ENCODE measurements at regions not wholly inside any gene's neighbourhood (a gene's known extent, or its start where the extent isn't known, plus 50 kb on each side); places are given as distances from the start of the nearest gene placed in this dataset.

- Histone ChIP-seq H3K18ac (ENCODE audit: low read length) (no peak overlapping the region), H3K4me1 (ENCODE audit: control insufficient read depth in 1 of 2, insufficient read depth in 2 of 2, low read length in 2 of 2) (no peaks in the 10 kb centered on the region), H2BK5ac (ENCODE audit: low read depth, low read length, poor library complexity) (no peak overlapping the region), H2BK12ac (ENCODE audit: low read length) (no peak overlapping the region), H3K9ac (ENCODE audit: low read length) (no peak overlapping the region), H3K4me2 (ENCODE audit: low read length) (no peak overlapping the region), H3K9me3 (ENCODE audit: insufficient read depth, low read depth, low read length) (no peaks in the 10 kb centered on the region), H4K91ac (ENCODE audit: low read depth, low read length) (no peak overlapping the region), H4K12ac (ENCODE audit: low read depth, low read length) (no peak overlapping the region), H3K36me3 (ENCODE audit: control insufficient read depth in 1 of 2, insufficient read depth in 2 of 2, low read length in 2 of 2) (no peaks in the 10 kb centered on the region), H3K23ac (ENCODE audit: low read length) (no peak overlapping the region), H3K14ac (ENCODE audit: low read length) (no peak overlapping the region), H3K4ac (ENCODE audit: low read depth, low read length) (no peak overlapping the region), H2AK5ac (ENCODE audit: low read length) (no peak overlapping the region), H2BK120ac (ENCODE audit: insufficient read depth, low read length, poor library complexity) (no peak overlapping the region), H3K27ac (ENCODE audit: low read depth, low read length) (no peak overlapping the region), H3K27me3 (ENCODE audit: insufficient read depth, low read length) (no peaks in the 10 kb centered on the region), H4K8ac (ENCODE audit: low read depth, low read length) (no peak overlapping the region), H3K79me1 (ENCODE audit: low read length) (no peaks in the 10 kb centered on the region), H3K4me3 (ENCODE audit: low read depth, low read length) (no peak overlapping the region), H2AFZ (ENCODE audit: insufficient read depth, low read length, poor library complexity) (no peak overlapping the region), H3K79me2 (ENCODE audit: control insufficient read depth, insufficient read depth, low read length, poor library complexity) (no peaks in the 10 kb centered on the region)
- no peak for DNase-seq
- WGBS (ENCODE audit: extremely low coverage, insufficient coverage, insufficient read length): no CpG with 5 or more reads among the region's 4 CpGs
Measured at GRCh38 chr4:57591073-57591472, 480.9 kb upstream of the IGFBP7 start.

- Histone ChIP-seq H4K12ac (ENCODE audit: low read depth, low read length) (no peak overlapping the region), H3K4ac (ENCODE audit: low read depth, low read length) (no peak overlapping the region), H3K4me2 (ENCODE audit: low read length) (no peak overlapping the region), H2AFZ (ENCODE audit: insufficient read depth, low read length, poor library complexity) (no peak overlapping the region), H2BK120ac (ENCODE audit: insufficient read depth, low read length, poor library complexity) (no peak overlapping the region), H3K4me3 (ENCODE audit: low read depth, low read length) (no peak overlapping the region), H3K9me3 (ENCODE audit: insufficient read depth, low read depth, low read length) (no peaks in the 10 kb centered on the region), H3K14ac (ENCODE audit: low read length) (no peak overlapping the region), H2BK5ac (ENCODE audit: low read depth, low read length, poor library complexity) (no peak overlapping the region), H2AK5ac (ENCODE audit: low read length) (no peak overlapping the region), H3K4me1 (ENCODE audit: control insufficient read depth in 1 of 2, insufficient read depth in 2 of 2, low read length in 2 of 2) (no peaks in the 10 kb centered on the region), H3K27ac (ENCODE audit: low read depth, low read length) (no peak overlapping the region), H3K36me3 (ENCODE audit: control insufficient read depth in 1 of 2, insufficient read depth in 2 of 2, low read length in 2 of 2) (no peaks in the 10 kb centered on the region), H4K8ac (ENCODE audit: low read depth, low read length) (no peak overlapping the region), H3K23ac (ENCODE audit: low read length) (no peak overlapping the region), H3K9ac (ENCODE audit: low read length) (no peak overlapping the region), H2BK12ac (ENCODE audit: low read length) (no peak overlapping the region), H3K79me2 (ENCODE audit: control insufficient read depth, insufficient read depth, low read length, poor library complexity) (no peaks in the 10 kb centered on the region), H3K18ac (ENCODE audit: low read length) (no peak overlapping the region), H3K79me1 (ENCODE audit: low read length) (no peaks in the 10 kb centered on the region), H3K27me3 (ENCODE audit: insufficient read depth, low read length) (no peaks in the 10 kb centered on the region), H4K91ac (ENCODE audit: low read depth, low read length) (no peak overlapping the region)
- no peak for DNase-seq
Measured at GRCh38 chr4:57588557-57588956, 478.4 kb upstream of the IGFBP7 start.

GRCh38 chr4:57580710-57581599 lies 470.8 kb upstream of the IGFBP7 start:
- no peak overlapping the region for H2BK120ac ChIP-seq (ENCODE audit: insufficient read depth, low read length, poor library complexity)

GRCh38 chr4:57575426-57575825 lies 465.2 kb upstream of the IGFBP7 start:
- H3K4me1 ChIP-seq (ENCODE audit: control insufficient read depth in 1 of 2, insufficient read depth in 2 of 2, low read length in 2 of 2): no peaks in the 10 kb centered on the region
- no peak overlapping the region for H4K8ac ChIP-seq (ENCODE audit: low read depth, low read length)
- no peak for DNase-seq
- no peak overlapping the region for H2AK5ac ChIP-seq (ENCODE audit: low read length)
- no peak overlapping the region for H2BK5ac ChIP-seq (ENCODE audit: low read depth, low read length, poor library complexity)
- no peak overlapping the region for H3K4me2 ChIP-seq (ENCODE audit: low read length)
- no peak overlapping the region for H3K27ac ChIP-seq (ENCODE audit: low read depth, low read length)
- H3K9ac ChIP-seq (ENCODE audit: low read length): no peak overlapping the region
- no peak overlapping the region for H3K4me3 ChIP-seq (ENCODE audit: low read depth, low read length)
- no peaks in the 10 kb centered on the region for H3K27me3 ChIP-seq (ENCODE audit: insufficient read depth, low read length)
- no peak overlapping the region for H3K23ac ChIP-seq (ENCODE audit: low read length)
- no peak overlapping the region for H3K4ac ChIP-seq (ENCODE audit: low read depth, low read length)
- H4K91ac ChIP-seq (ENCODE audit: low read depth, low read length): no peak overlapping the region
- H3K18ac ChIP-seq (ENCODE audit: low read length): no peak overlapping the region
- WGBS (ENCODE audit: extremely low coverage, insufficient coverage, insufficient read length): no CpG with 5 or more reads among the region's 2 CpGs
- H3K79me1 ChIP-seq (ENCODE audit: low read length): no peaks in the 10 kb centered on the region
- no peak overlapping the region for H2BK120ac ChIP-seq (ENCODE audit: insufficient read depth, low read length, poor library complexity)
- H3K79me2 ChIP-seq (ENCODE audit: control insufficient read depth, insufficient read depth, low read length, poor library complexity): no peaks in the 10 kb centered on the region
- H2BK12ac ChIP-seq (ENCODE audit: low read length): no peak overlapping the region
- no peak overlapping the region for H3K14ac ChIP-seq (ENCODE audit: low read length)
- H3K36me3 ChIP-seq (ENCODE audit: control insufficient read depth in 1 of 2, insufficient read depth in 2 of 2, low read length in 2 of 2): no peaks in the 10 kb centered on the region
- no peak overlapping the region for H4K12ac ChIP-seq (ENCODE audit: low read depth, low read length)
- H3K9me3 ChIP-seq (ENCODE audit: insufficient read depth, low read depth, low read length): peaks cover 2% of the 10 kb centered on the region
- no peak overlapping the region for H2AFZ ChIP-seq (ENCODE audit: insufficient read depth, low read length, poor library complexity)

More at GRCh38 chr4:57580710-57581599, 470.8 kb upstream of the IGFBP7 start:
- Histone ChIP-seq H3K4ac (ENCODE audit: low read depth, low read length) (no peak overlapping the region), H3K79me1 (ENCODE audit: low read length) (no peaks in the 10 kb centered on the region), H3K27me3 (ENCODE audit: insufficient read depth, low read length) (no peaks in the 10 kb centered on the region), H3K27ac (ENCODE audit: low read depth, low read length) (no peak overlapping the region), H3K9ac (ENCODE audit: low read length) (no peak overlapping the region), H3K4me1 (ENCODE audit: control insufficient read depth in 1 of 2, insufficient read depth in 2 of 2, low read length in 2 of 2) (no peaks in the 10 kb centered on the region), H3K79me2 (ENCODE audit: control insufficient read depth, insufficient read depth, low read length, poor library complexity) (no peaks in the 10 kb centered on the region), H3K36me3 (ENCODE audit: control insufficient read depth in 1 of 2, insufficient read depth in 2 of 2, low read length in 2 of 2) (no peaks in the 10 kb centered on the region), H3K4me3 (ENCODE audit: low read depth, low read length) (no peak overlapping the region), H3K9me3 (ENCODE audit: insufficient read depth, low read depth, low read length) (no peaks in the 10 kb centered on the region), H3K18ac (ENCODE audit: low read length) (no peak overlapping the region), H2BK12ac (ENCODE audit: low read length) (no peak overlapping the region), H2AFZ (ENCODE audit: insufficient read depth, low read length, poor library complexity) (no peak overlapping the region), H4K12ac (ENCODE audit: low read depth, low read length) (no peak overlapping the region), H2AK5ac (ENCODE audit: low read length) (no peak overlapping the region), H4K8ac (ENCODE audit: low read depth, low read length) (no peak overlapping the region), H3K4me2 (ENCODE audit: low read length) (no peak overlapping the region), H3K23ac (ENCODE audit: low read length) (no peak overlapping the region), H2BK5ac (ENCODE audit: low read depth, low read length, poor library complexity) (no peak overlapping the region), H4K91ac (ENCODE audit: low read depth, low read length) (no peak overlapping the region), H3K14ac (ENCODE audit: low read length) (no peak overlapping the region)
- DNase-seq: no peak

Measured in trophoblast cell (in vitro differentiated cells and primary cell).